ENCODE measurements at regions not wholly inside any gene's neighbourhood (a gene's known extent, or its start where the extent isn't known, plus 50 kb on each side); places are given as distances from the start of the nearest gene placed in this dataset.

DNA sequence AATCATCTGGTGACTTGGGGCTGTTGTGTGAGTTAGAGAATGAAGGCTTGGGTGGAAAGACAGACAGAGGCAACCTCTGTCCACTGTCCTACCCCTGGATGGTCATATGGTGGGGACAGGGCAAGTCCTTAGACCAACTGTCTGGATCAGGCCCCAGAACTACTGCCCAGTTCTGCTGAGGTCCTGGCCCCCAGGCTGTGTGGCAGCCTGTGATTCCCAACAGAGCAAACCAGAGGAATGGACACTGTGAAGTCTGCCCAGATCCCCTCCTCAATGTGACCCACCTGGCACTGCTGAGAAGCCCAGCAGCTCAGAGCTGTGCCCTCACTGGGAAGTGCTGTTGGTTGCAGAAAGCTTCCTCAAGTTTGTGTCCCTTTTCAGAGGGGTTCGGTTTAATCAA lies 69.0 kb downstream of the GGTLC2 start:
- no peaks in the 10 kb centered on the region for H3K36me3 ChIP-seq
- DNase-seq: no peak
- H3K9me3 ChIP-seq (replicated peaks): no peaks in the 10 kb centered on the region
- no peak overlapping the region for H3K4me3 ChIP-seq
- intact Hi-C loops (cut with micrococcal nuclease): no loop called here
- H3K4me1 ChIP-seq: no peaks in the 10 kb centered on the region
- TF ChIP-seq, protein P1, sequence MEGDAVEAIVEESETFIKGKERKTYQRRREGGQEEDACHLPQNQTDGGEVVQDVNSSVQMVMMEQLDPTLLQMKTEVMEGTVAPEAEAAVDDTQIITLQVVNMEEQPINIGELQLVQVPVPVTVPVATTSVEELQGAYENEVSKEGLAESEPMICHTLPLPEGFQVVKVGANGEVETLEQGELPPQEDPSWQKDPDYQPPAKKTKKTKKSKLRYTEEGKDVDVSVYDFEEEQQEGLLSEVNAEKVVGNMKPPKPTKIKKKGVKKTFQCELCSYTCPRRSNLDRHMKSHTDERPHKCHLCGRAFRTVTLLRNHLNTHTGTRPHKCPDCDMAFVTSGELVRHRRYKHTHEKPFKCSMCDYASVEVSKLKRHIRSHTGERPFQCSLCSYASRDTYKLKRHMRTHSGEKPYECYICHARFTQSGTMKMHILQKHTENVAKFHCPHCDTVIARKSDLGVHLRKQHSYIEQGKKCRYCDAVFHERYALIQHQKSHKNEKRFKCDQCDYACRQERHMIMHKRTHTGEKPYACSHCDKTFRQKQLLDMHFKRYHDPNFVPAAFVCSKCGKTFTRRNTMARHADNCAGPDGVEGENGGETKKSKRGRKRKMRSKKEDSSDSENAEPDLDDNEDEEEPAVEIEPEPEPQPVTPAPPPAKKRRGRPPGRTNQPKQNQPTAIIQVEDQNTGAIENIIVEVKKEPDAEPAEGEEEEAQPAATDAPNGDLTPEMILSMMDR (IDR thresholded peaks at IDR 0.05; ENCODE audit: borderline replicate concordance): no peak
- H3K27ac ChIP-seq (replicated peaks): no peak overlapping the region
- H3K27me3 ChIP-seq (ENCODE audit: low read depth): peaks cover 77% of the 10 kb centered on the region

DNA sequence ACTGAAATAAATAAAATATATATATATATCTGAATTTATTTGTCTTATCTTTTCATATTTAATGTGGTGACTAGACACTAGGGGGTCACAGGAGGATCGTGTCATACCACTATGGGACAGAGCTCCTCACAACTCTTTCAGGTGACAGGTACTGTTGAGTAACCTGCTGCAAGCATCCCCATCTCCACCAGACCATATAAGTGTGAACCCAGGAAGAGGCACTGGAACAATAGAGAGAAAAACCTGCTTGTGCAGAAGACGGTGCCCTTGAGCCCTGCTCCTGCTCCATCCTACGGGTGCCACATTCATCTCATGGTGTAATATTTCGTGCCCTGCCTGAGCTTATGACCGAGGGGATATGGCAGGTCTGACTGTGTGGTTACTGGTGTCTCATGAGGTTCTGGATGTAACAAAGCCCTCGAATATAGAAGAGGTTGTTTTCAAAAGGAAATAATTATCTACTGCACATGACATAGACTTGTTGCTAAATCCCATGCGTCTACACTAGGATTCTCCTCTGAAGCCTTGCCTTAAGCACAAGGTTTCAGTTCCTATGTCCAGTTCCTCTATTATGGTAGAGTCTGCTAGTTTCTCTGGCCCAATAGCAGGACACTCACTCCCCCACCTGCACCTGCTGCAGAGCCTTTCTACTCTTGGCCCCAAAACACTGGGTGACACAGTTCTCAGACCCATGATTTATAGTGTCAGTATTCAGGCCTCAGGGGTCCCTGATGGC lies 70.4 kb downstream of the GGTLC2 start:
- H3K27me3 ChIP-seq (ENCODE audit: low read depth): peaks cover 80% of the 10 kb centered on the region
- intact Hi-C loops (cut with micrococcal nuclease): no loop called here
- H3K36me3 ChIP-seq: no peaks in the 10 kb centered on the region
- no peaks in the 10 kb centered on the region for H3K4me1 ChIP-seq
- TF ChIP-seq, protein P1 (IDR thresholded peaks at IDR 0.05; ENCODE audit: borderline replicate concordance): no peak
- no peak overlapping the region for H3K4me3 ChIP-seq
- H3K27ac ChIP-seq (replicated peaks): no peak overlapping the region
- DNase-seq: no peak
- H3K9me3 ChIP-seq (replicated peaks): no peaks in the 10 kb centered on the region

DNA sequence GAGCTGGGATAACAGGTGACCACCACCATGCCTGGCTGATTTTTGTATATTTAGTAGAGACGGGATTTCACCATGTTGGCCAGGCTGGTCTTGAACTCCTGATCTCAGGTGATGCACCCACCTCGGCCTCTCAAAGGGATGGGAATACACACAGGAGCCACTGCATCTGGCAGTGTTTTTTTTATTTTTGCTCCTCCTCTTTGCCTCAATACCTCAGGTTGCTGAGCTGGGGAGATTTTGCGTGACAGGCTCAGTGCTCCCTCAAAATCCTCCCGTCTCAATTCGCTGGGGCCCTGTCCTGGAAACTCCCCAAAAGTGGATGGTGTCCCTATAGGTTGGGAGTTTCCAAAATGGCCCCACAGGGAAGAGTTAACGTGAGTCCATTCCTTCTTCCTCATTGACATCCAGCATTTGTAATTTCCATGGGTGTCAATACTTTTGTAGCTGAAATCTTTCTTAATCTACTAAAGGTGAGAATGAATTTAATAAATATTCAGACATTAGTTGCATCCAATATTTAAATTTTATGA lies 71.8 kb downstream of the GGTLC2 start:
- DNase-seq: no peak

DNA sequence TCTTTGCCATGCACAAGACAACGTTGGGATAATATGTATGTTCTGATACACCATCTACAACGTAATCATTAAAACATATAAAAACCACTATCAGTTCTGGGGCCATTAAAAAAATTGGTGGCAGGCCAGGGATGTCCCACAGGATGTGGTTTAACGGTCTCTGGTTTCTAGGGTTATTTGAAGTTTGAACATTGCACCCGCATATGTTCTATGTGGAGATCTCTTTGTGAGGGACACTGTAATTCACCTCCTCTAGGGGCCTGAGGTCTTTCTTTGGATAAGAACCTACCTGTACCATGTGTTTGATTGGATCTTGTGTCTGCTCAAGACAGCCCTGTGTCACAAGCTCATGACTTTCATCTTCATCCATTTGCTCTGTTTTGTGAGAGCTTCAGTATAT lies 73.2 kb downstream of the GGTLC2 start:
- Histone ChIP-seq H3K4me1 (no peaks in the 10 kb centered on the region), H3K27ac (replicated peaks) (no peak overlapping the region), H3K36me3 (no peaks in the 10 kb centered on the region), H3K4me3 (no peak overlapping the region), H3K27me3 (ENCODE audit: low read depth) (peaks cover 80% of the 10 kb centered on the region), H3K9me3 (replicated peaks) (no peaks in the 10 kb centered on the region)
- intact Hi-C loops (cut with micrococcal nuclease): no loop called here
- DNase-seq: no peak
- TF ChIP-seq, protein P1 (IDR thresholded peaks at IDR 0.05; ENCODE audit: borderline replicate concordance): no peak

More for the DNA sequence above, 71.8 kb downstream of the GGTLC2 start:
- peaks cover 81% of the 10 kb centered on the region for H3K27me3 ChIP-seq (ENCODE audit: low read depth)
- intact Hi-C loops (cut with micrococcal nuclease): no loop called here
- H3K4me1 ChIP-seq: no peaks in the 10 kb centered on the region
- no peaks in the 10 kb centered on the region for H3K36me3 ChIP-seq
- H3K9me3 ChIP-seq (replicated peaks): no peaks in the 10 kb centered on the region
- no peak overlapping the region for H3K27ac ChIP-seq (replicated peaks)
- no peak overlapping the region for H3K4me3 ChIP-seq
- TF ChIP-seq, protein P1 (IDR thresholded peaks at IDR 0.05; ENCODE audit: borderline replicate concordance): no peak

DNA sequence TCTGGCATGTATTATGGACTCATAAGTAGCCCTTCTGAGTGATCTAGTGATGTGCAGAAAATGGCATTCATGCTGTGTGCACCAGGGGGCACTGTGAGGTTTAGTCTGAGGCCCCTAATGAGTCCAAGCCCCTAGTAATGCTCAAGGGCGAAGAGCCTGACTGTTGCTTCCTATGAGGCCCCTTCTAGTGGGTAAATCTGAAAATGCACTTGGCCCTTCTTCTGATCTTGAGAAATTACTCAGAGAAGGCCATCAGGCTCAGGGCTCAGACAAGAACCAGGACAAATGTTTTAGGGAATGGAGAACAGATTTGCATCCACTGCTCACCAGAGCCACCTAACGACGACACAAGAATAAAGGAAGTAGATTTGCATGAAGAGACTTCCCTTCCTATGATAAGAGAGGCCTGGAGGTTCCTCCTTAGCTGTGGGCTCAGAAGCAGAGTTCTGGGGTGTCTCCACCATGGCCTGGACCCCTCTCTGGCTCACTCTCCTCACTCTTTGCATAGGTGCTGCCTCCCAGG lies 75.8 kb downstream of the GGTLC2 start:
- TF ChIP-seq, protein P1 (IDR thresholded peaks at IDR 0.05; ENCODE audit: borderline replicate concordance): peak; percentile 35
- Histone ChIP-seq H3K9me3 (replicated peaks) (no peaks in the 10 kb centered on the region), H3K36me3 (no peaks in the 10 kb centered on the region), H3K4me3 (no peak overlapping the region), H3K27me3 (ENCODE audit: low read depth) (peaks cover 78% of the 10 kb centered on the region), H3K4me1 (no peaks in the 10 kb centered on the region), H3K27ac (replicated peaks) (peak overlapping the region; percentile 8)
- DNase-seq: no peak
- intact Hi-C loops (cut with micrococcal nuclease): no loop called here

All from left ventricle myocardium inferior (tissue), 1 donor.